GM23338 (cell line): ENCODE measurements at regions not wholly inside any gene's neighbourhood (a gene's known extent, or its start where the extent isn't known, plus 50 kb on each side); places are given as distances from the start of the nearest gene placed in this dataset.

Experiments
- ATAC-seq: fragments of 200-7000 bp; cut with Tn5 transposase; 3 replicates; pipeline ENCODE4 v1.9.1; 2020
- DNase-seq: peaks from one replicate; pipeline ENCODE4 v3.0.0-alpha.2; 2015; ENCODE audit warnings: low spot score
- H2AFZ ChIP-seq: fragments of 200-600 bp; sonication (generic); 2 replicates; pipeline ENCODE4 v1.8.0; 2016; ENCODE audit warnings: antibody characterized with exemption, mild to moderate bottlenecking, moderate library complexity
- H3F3A ChIP-seq: fragments of 200-600 bp; sonication (generic); replicated peaks from 2 replicates; pipeline ENCODE4 v1.8.0; 2017; ENCODE audit warnings: antibody characterized with exemption, mixed run types, low read depth
- H3K27ac ChIP-seq: fragments of 200-600 bp; sonication (generic); 2 replicates; pipeline ENCODE4 v1.6.1; 2016; ENCODE audit warnings: low read depth
- H3K27me3 ChIP-seq: fragments of 200-600 bp; sonication (generic); 2 replicates; pipeline ENCODE4 v1.8.0; 2016; ENCODE audit warnings: mild to moderate bottlenecking, mixed run types, moderate library complexity; ENCODE audit not compliant: insufficient read depth
- H3K36me3 ChIP-seq: fragments of 200-600 bp; sonication (generic); 2 replicates; pipeline ENCODE4 v1.8.0; 2016; ENCODE audit warnings: mild to moderate bottlenecking; ENCODE audit not compliant: insufficient read depth
- H3K4me1 ChIP-seq: fragments of 200-600 bp; sonication (generic); 2 replicates; pipeline ENCODE4 v1.8.0; 2016; ENCODE audit warnings: mild to moderate bottlenecking, moderate library complexity; ENCODE audit not compliant: insufficient read depth
- H3K4me2 ChIP-seq: fragments of 200-600 bp; sonication (generic); 2 replicates; pipeline ENCODE4 v1.7.1; 2017; ENCODE audit warnings: mixed run types
- H3K4me3 ChIP-seq: fragments of 200-600 bp; sonication (generic); 2 replicates; pipeline ENCODE4 v1.6.1; 2016; ENCODE audit warnings: mixed run types
- H3K79me2 ChIP-seq: fragments of 200-600 bp; sonication (generic); replicated peaks from 2 replicates; pipeline ENCODE4 v1.8.0; 2017; ENCODE audit warnings: mild to moderate bottlenecking; ENCODE audit not compliant: insufficient read depth
- H3K9me2 ChIP-seq: fragments of 200-600 bp; sonication (generic); 2 replicates; pipeline ENCODE4 v1.8.0; 2017; ENCODE audit not compliant: insufficient read depth
- H4K20me1 ChIP-seq: fragments of 200-600 bp; sonication (generic); replicated peaks from 2 replicates; pipeline ENCODE4 v1.8.0; 2017; ENCODE audit warnings: mild to moderate bottlenecking; ENCODE audit not compliant: insufficient read depth
- H3K27ac Mint-ChIP-seq: 2 replicates; pipeline ENCODE4 v1.8.0; 2020; ENCODE audit warnings: inconsistent platforms, mild to moderate bottlenecking, moderate library complexity, mixed read lengths
- H3K27me3 Mint-ChIP-seq: 3 replicates; pipeline ENCODE4 v1.8.0; 2022; ENCODE audit warnings: low read depth, mild to moderate bottlenecking, moderate library complexity, mixed read lengths, inconsistent platforms; ENCODE audit not compliant: insufficient read depth, poor library complexity
- H3K36me3 Mint-ChIP-seq: 3 replicates; pipeline ENCODE4 v1.8.0; 2021; ENCODE audit warnings: low read depth, mild to moderate bottlenecking, inconsistent platforms, moderate library complexity, mixed read lengths
- H3K4me1 Mint-ChIP-seq: 3 replicates; pipeline ENCODE4 v1.8.0; 2020; ENCODE audit warnings: mild to moderate bottlenecking, inconsistent platforms, mixed read lengths
- H3K4me3 Mint-ChIP-seq: 3 replicates; pipeline ENCODE4 v1.8.0; 2021; ENCODE audit warnings: moderate library complexity, mild to moderate bottlenecking, inconsistent platforms, mixed read lengths
- H3K9me3 Mint-ChIP-seq: 3 replicates; pipeline ENCODE4 v1.8.0; 2020; ENCODE audit warnings: moderate library complexity, mild to moderate bottlenecking, inconsistent platforms, mixed read lengths
- CREB1 ChIP-seq: fragments of 250-450 bp; sonication (Bioruptor Pico); IDR thresholded peaks from 2 replicates; pipeline ENCODE4 v1.5.0; 2020; ENCODE audit warnings: low read depth, mild to moderate bottlenecking, moderate library complexity
- CTCF ChIP-seq, 2 experiments: fragments of 200-600 bp in 1 of 2; sonication (generic) in 1 of 2; conservative IDR thresholded peaks; 2 replicates each; pipeline versions ENCODE4 v1.5.1 to v1.6.1; 2016 to 2017; ENCODE audit warnings: antibody characterized with exemption in 2 of 2, low read depth in 2 of 2, mild to moderate bottlenecking in 2 of 2, moderate library complexity in 1 of 2
- EZH2 ChIP-seq: fragments of 200-600 bp; sonication (generic); IDR thresholded peaks from one replicate; pipeline ENCODE4 v1.8.0; 2017; ENCODE audit warnings: antibody characterized with exemption, mild to moderate bottlenecking, low read depth; ENCODE audit not compliant: unreplicated experiment
- EZH2phosphoT487 ChIP-seq: fragments of 200-600 bp; sonication (generic); IDR thresholded peaks from one replicate; pipeline ENCODE4 v1.8.1; 2018; ENCODE audit warnings: antibody characterized with exemption; ENCODE audit not compliant: unreplicated experiment
- JUNB ChIP-seq: IDR thresholded peaks from one replicate; pipeline ENCODE4 v1.6.1; 2016; ENCODE audit warnings: antibody characterized with exemption; ENCODE audit not compliant: unreplicated experiment
- NANOG ChIP-seq: IDR thresholded peaks from 2 replicates; pipeline ENCODE4 v1.6.1; 2016; ENCODE audit warnings: antibody characterized with exemption, borderline replicate concordance
- POLR2AphosphoS5 ChIP-seq: IDR thresholded peaks from 2 replicates; pipeline ENCODE4 v1.6.1; 2016; ENCODE audit warnings: antibody characterized with exemption, low read depth
- REST ChIP-seq: IDR thresholded peaks from one replicate; pipeline ENCODE4 v1.6.1; 2018; ENCODE audit warnings: antibody characterized with exemption; ENCODE audit not compliant: unreplicated experiment
- STAT1 ChIP-seq: IDR thresholded peaks from one replicate; pipeline ENCODE4 v1.6.1; 2016; ENCODE audit warnings: antibody characterized with exemption; ENCODE audit not compliant: unreplicated experiment
- ZNF114 ChIP-seq: fragments of 250-450 bp; sonication (Bioruptor Pico); IDR thresholded peaks from 2 replicates; pipeline ENCODE4 v1.5.0; 2020; ENCODE audit warnings: mild to moderate bottlenecking, moderate library complexity
- ZNF331 ChIP-seq: fragments of 250-450 bp; sonication (Bioruptor Pico); IDR thresholded peaks from 2 replicates; pipeline ENCODE4 v1.5.0; 2020; ENCODE audit warnings: low read depth, mild to moderate bottlenecking, moderate library complexity
- TF ChIP-seq, protein P1 (sequence below): IDR thresholded peaks from 2 replicates; pipeline ENCODE4 v1.6.1; 2016; ENCODE audit warnings: antibody characterized with exemption

- no peaks in the 10 kb centered on the region for H3F3A ChIP-seq
- Mint-ChIP-seq H3K27me3 (no peaks in the 10 kb centered on the region), H3K4me1 (no peaks in the 10 kb centered on the region), H3K4me3 (no peak overlapping the region), H3K27ac (no peak overlapping the region), H3K9me3 (no peaks in the 10 kb centered on the region), H3K36me3 (no peaks in the 10 kb centered on the region)
- no peaks in the 10 kb centered on the region for H4K20me1 ChIP-seq
- no peaks in the 10 kb centered on the region for H3K36me3 ChIP-seq
- no peak overlapping the region for H3K27ac ChIP-seq
- H2AFZ ChIP-seq = no peak overlapping the region
- H3K4me1 ChIP-seq = no peaks in the 10 kb centered on the region
- H3K9me2 ChIP-seq = no peaks in the 10 kb centered on the region; the same call in 1 of the 2 replicates
- no peaks in the 10 kb centered on the region for H3K79me2 ChIP-seq
- H3K4me3 ChIP-seq = no peak overlapping the region
- ATAC-seq = no peak
- H3K27me3 ChIP-seq = no peaks in the 10 kb centered on the region
- TF ChIP-seq JUNB (no peak), REST (no peak), NANOG (no peak), CREB1 (CRISPR knock-in tag) (no peak), EZH2 (no peak), ZNF331 (CRISPR knock-in tag) (no peak), CTCF (conservative IDR thresholded peaks at IDR 0.05; ENCODE audit: low read depth in 2 of 2) (no peak), EZH2phosphoT487 (no peak)
- H3K4me2 ChIP-seq = no peak overlapping the region
- DNase-seq = no peak
These were observed 88.3 kb upstream of the HTR1E start for GRCh38 chr6:86848986-86849385.

- H3K9me3 Mint-ChIP-seq = no peaks in the 10 kb centered on the region
- no peaks in the 10 kb centered on the region for H4K20me1 ChIP-seq
- H2AFZ ChIP-seq = no peak overlapping the region
- no peaks in the 10 kb centered on the region for H3K4me1 Mint-ChIP-seq
- no peak for ATAC-seq
- H3K4me1 ChIP-seq = no peaks in the 10 kb centered on the region
- H3K36me3 Mint-ChIP-seq = no peaks in the 10 kb centered on the region
- no peak overlapping the region for H3K4me3 Mint-ChIP-seq
- no peaks in the 10 kb centered on the region for H3K27me3 Mint-ChIP-seq
- no peak for DNase-seq
- peaks cover 6% of the 10 kb centered on the region; the same call in 1 of the 2 replicates for H3K9me2 ChIP-seq
- no peaks in the 10 kb centered on the region for H3F3A ChIP-seq
- no peaks in the 10 kb centered on the region for H3K27me3 ChIP-seq
- no peak overlapping the region for H3K27ac Mint-ChIP-seq
- H3K4me3 ChIP-seq = no peak overlapping the region
- H3K79me2 ChIP-seq = no peaks in the 10 kb centered on the region
- no peak overlapping the region for H3K4me2 ChIP-seq
- no peaks in the 10 kb centered on the region for H3K36me3 ChIP-seq
- H3K27ac ChIP-seq = no peak overlapping the region
- TF ChIP-seq JUNB = no peak
- TF ChIP-seq CTCF (conservative IDR thresholded peaks at IDR 0.05; ENCODE audit: low read depth in 2 of 2) = no peak
- TF ChIP-seq ZNF331 (CRISPR knock-in tag) = no peak
- TF ChIP-seq NANOG = no peak
- TF ChIP-seq ZNF114 = no peak
- TF ChIP-seq REST = no peak
- no peak for TF ChIP-seq STAT1
- TF ChIP-seq CREB1 (CRISPR knock-in tag) = no peak
- TF ChIP-seq POLR2AphosphoS5 = no peak
- TF ChIP-seq EZH2phosphoT487 = no peak
- TF ChIP-seq, protein P1, sequence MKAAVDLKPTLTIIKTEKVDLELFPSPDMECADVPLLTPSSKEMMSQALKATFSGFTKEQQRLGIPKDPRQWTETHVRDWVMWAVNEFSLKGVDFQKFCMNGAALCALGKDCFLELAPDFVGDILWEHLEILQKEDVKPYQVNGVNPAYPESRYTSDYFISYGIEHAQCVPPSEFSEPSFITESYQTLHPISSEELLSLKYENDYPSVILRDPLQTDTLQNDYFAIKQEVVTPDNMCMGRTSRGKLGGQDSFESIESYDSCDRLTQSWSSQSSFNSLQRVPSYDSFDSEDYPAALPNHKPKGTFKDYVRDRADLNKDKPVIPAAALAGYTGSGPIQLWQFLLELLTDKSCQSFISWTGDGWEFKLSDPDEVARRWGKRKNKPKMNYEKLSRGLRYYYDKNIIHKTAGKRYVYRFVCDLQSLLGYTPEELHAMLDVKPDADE = no peak
These were observed 104.6 kb upstream of the HTR1E start for GRCh38 chr6:86832686-86833085.
